ENCODE measurements at regions not wholly inside any gene's neighbourhood (a gene's known extent, or its start where the extent isn't known, plus 50 kb on each side); places are given as distances from the start of the nearest gene placed in this dataset.
A peak's percentile ranks its signal among the peaks of the same experiment; 100 is the strongest.

- peak; percentile 9 for TF ChIP-seq CTCF (IDR thresholded peaks at IDR 0.05; ENCODE audit: low read depth, low read length, missing control alignments)
- in situ Hi-C loops (cut with HindIII; ENCODE audit: low sequenced_read_pairs): no loop called here
- peak overlapping the region; percentile 24 for H3K4me3 ChIP-seq (ENCODE audit: low read depth, low read length)
- DNase-seq (ENCODE audit: low read depth): no peak
Measured at GRCh38 chr13:109869312-109870237, 83.2 kb upstream of the IRS2 start.

- no peak for DNase-seq (ENCODE audit: low read depth)
- in situ Hi-C loops (cut with HindIII; ENCODE audit: low sequenced_read_pairs): no loop called here
- no peak for TF ChIP-seq CTCF (IDR thresholded peaks at IDR 0.05; ENCODE audit: low read depth, low read length, missing control alignments)
- no peak overlapping the region for H3K4me3 ChIP-seq (ENCODE audit: low read depth, low read length)
Measured at GRCh38 chr13:109868578-109869311, 82.4 kb upstream of the IRS2 start.

GRCh38 chr13:109867766-109868165 is 81.4 kb upstream of the IRS2 start:
- no peak overlapping the region for H3K4me3 ChIP-seq (ENCODE audit: low read depth, low read length)
- TF ChIP-seq CTCF (IDR thresholded peaks at IDR 0.05; ENCODE audit: low read depth, low read length, missing control alignments): no peak
- in situ Hi-C loops (cut with HindIII; ENCODE audit: low sequenced_read_pairs): no loop called here
- no peak for DNase-seq (ENCODE audit: low read depth)

GRCh38 chr13:109862627-109863026 is 76.2 kb upstream of the IRS2 start:
- DNase-seq (ENCODE audit: low read depth): no peak
- TF ChIP-seq CTCF (IDR thresholded peaks at IDR 0.05; ENCODE audit: low read depth, low read length, missing control alignments): no peak
- no peak overlapping the region for H3K4me3 ChIP-seq (ENCODE audit: low read depth, low read length)
- in situ Hi-C loops (cut with HindIII; ENCODE audit: low sequenced_read_pairs): no loop called here

- no peak for TF ChIP-seq CTCF (IDR thresholded peaks at IDR 0.05; ENCODE audit: low read depth, low read length, missing control alignments)
- in situ Hi-C loops (cut with HindIII; ENCODE audit: low sequenced_read_pairs): no loop called here
Measured at GRCh38 chr13:109859898-109860297, 73.5 kb upstream of the IRS2 start.

GRCh38 chr13:109859216-109859835 is 72.9 kb upstream of the IRS2 start:
- DNase-seq (ENCODE audit: low read depth): no peak
- in situ Hi-C loops (cut with HindIII; ENCODE audit: low sequenced_read_pairs): no loop called here
- H3K4me3 ChIP-seq (ENCODE audit: low read depth, low read length): no peak overlapping the region
- no peak for TF ChIP-seq CTCF (IDR thresholded peaks at IDR 0.05; ENCODE audit: low read depth, low read length, missing control alignments)

More at GRCh38 chr13:109859898-109860297, 73.5 kb upstream of the IRS2 start:
- H3K4me3 ChIP-seq (ENCODE audit: low read depth, low read length): no peak overlapping the region
- DNase-seq (ENCODE audit: low read depth): no peak
